ENCODE measurements at regions not wholly inside any gene's neighbourhood (a gene's known extent, or its start where the extent isn't known, plus 50 kb on each side); places are given as distances from the start of the nearest gene placed in this dataset.
"Not testable (repeated sequence)": the region's sequence is repeated elsewhere in the genome, so short reads cannot be mapped to it uniquely, and the experiment has no call there.

- TF ChIP-seq SRSF9 (IDR thresholded peaks at IDR 0.05; ENCODE audit: borderline replicate concordance, insufficient read depth, low read depth, low read length, poor library complexity, severe bottlenecking) (no peak), ZNF780A (CRISPR knock-in tag; IDR thresholded peaks at IDR 0.05) (no peak), MYC (CRISPR knock-in tag; IDR thresholded peaks at IDR 0.05; ENCODE audit: borderline replicate concordance) (no peak), SP1 (IDR thresholded peaks at IDR 0.05) (no peak), SP1 (CRISPR knock-in tag; IDR thresholded peaks at IDR 0.05) (no peak), ZFP91 (CRISPR knock-in tag; IDR thresholded peaks at IDR 0.05; ENCODE audit: borderline replicate concordance) (no peak), KDM2A (CRISPR knock-in tag; IDR thresholded peaks at IDR 0.05; ENCODE audit: borderline replicate concordance, low read depth) (no peak), ZNF446 (CRISPR knock-in tag; IDR thresholded peaks at IDR 0.05) (no peak)
Measured at GRCh38 chr14:86756521-86757190, 1226.7 kb downstream of the FLRT2 start (continued).

- FAIRE-seq; BruUV-seq (replicated peaks); H3K27ac ChIP-seq (ENCODE audit: extremely low read length, insufficient read depth, low read length); H3K79me2 ChIP-seq (ENCODE audit: insufficient read depth, low read length); H3K9ac ChIP-seq (ENCODE audit: insufficient read depth, low read depth, low read length); H3K27me3 ChIP-seq (ENCODE audit: control insufficient read depth in 1 of 2, insufficient read depth in 2 of 2, low read length in 2 of 2); H3K36me3 ChIP-seq (replicated peaks in 1 of 2; ENCODE audit: control insufficient read depth in 1 of 2, insufficient read depth in 2 of 2, low read length in 2 of 2); H4K20me1 ChIP-seq (ENCODE audit: insufficient read depth, low read length); intact Hi-C loops (cut with micrococcal nuclease; ENCODE audit: unreplicated experiment); in situ Hi-C loops (cut with HindIII; ENCODE audit: extremely low pct_ligation_motif_present, low pct_unique_long_range_greater_than_20kb); CTCF ChIA-PET (ENCODE audit: low intra/inter-chr PET ratio, low total read pairs); TF ChIP-seq FOXA1 (IDR thresholded peaks at IDR 0.05): not testable (repeated sequence)
- peaks cover 20% of the 10 kb centered on the region for H3K9me3 ChIP-seq (ENCODE audit: low read length)
- ATAC-seq (peak; percentile 80), DNase-seq (ENCODE audit: low spot score) (peak; percentile 53)
- H2AFZ ChIP-seq (ENCODE audit: low read length) = peak overlapping the region; percentile 48
- POLR2A ChIA-PET = interaction anchor here (0.8 to 1.3 kb wide), 2 partner anchors 27 to 38 kb away, joined by 3 to 6 read pairs; no protein-coding TSS in a partner anchor
- peak overlapping the region in 1 of 3 experiments; percentile 46; a peak in 2 of 6 replicates for H3K4me3 ChIP-seq (replicated peaks in 1 of 3; ENCODE audit: insufficient read depth in 1 of 3, low read depth in 2 of 3, low read length in 3 of 3)
- 68% methylated on average over 2 of the region's 4 CpGs for WGBS (ENCODE audit: low lambda C conversion rate)
- H3K4me1 ChIP-seq (ENCODE audit: insufficient read depth, low read length) = peaks cover 26% of the 10 kb centered on the region
- peak overlapping the region; percentile 62 for H3K4me2 ChIP-seq (ENCODE audit: low read depth, low read length)
- TF ChIP-seq FOXA1 (CRISPR knock-in tag; IDR thresholded peaks at IDR 0.05) = peak; percentile 71
- TF ChIP-seq ZNF12 (CRISPR knock-in tag; IDR thresholded peaks at IDR 0.05) = peak; percentile 4; the same call in 1 of the 2 replicates
- peak; percentile 80 for TF ChIP-seq ZNF644 (CRISPR knock-in tag; IDR thresholded peaks at IDR 0.05; ENCODE audit: low read depth)
- TF ChIP-seq CBX5 (CRISPR knock-in tag; IDR thresholded peaks at IDR 0.05; ENCODE audit: borderline replicate concordance) = peak; percentile 69; the same call in 1 of the 2 replicates
- TF ChIP-seq FOXP4 (CRISPR knock-in tag; IDR thresholded peaks at IDR 0.05) = 0 out of 2 replicates have a peak, but pooled peaks have one; percentile 11
- peak; percentile 53 for TF ChIP-seq ZNF687 (CRISPR knock-in tag; IDR thresholded peaks at IDR 0.05)
Measured at GRCh38 chr14:86750488-86750887, 1220.5 kb downstream of the FLRT2 start.
